ENCODE measurements at regions not wholly inside any gene's neighbourhood (a gene's known extent, or its start where the extent isn't known, plus 50 kb on each side); places are given as distances from the start of the nearest gene placed in this dataset.
A peak's percentile ranks its signal among the peaks of the same experiment; 100 is the strongest.
"Not testable (repeated sequence)": the region's sequence is repeated elsewhere in the genome, so short reads cannot be mapped to it uniquely, and the experiment has no call there.

- peak; percentile 5 for DNase-seq (ENCODE audit: low read depth)
These were observed 68.0 kb downstream of the LUZP4 start for GRCh38 chrX:115357326-115358120.

- DNase-seq (ENCODE audit: low read depth), result not testable (repeated sequence)
These were observed 70.0 kb downstream of the LUZP4 start for GRCh38 chrX:115359508-115359907.

- DNase-seq (ENCODE audit: low read depth), result no peak
These were observed 70.8 kb downstream of the LUZP4 start for GRCh38 chrX:115360220-115360781.

- DNase-seq (ENCODE audit: low read depth), result peak; percentile 9
These were observed 73.0 kb downstream of the LUZP4 start for GRCh38 chrX:115362334-115363095.

- no peak for DNase-seq (ENCODE audit: low read depth)
These were observed 73.9 kb downstream of the LUZP4 start for GRCh38 chrX:115363372-115363771.

GRCh38 chrX:115363897-115364296 lies 74.4 kb downstream of the LUZP4 start:
- DNase-seq (ENCODE audit: low read depth), result no peak

- DNase-seq (ENCODE audit: low read depth), result no peak
These were observed 75.2 kb downstream of the LUZP4 start for GRCh38 chrX:115364670-115365069.

GRCh38 chrX:115366535-115366934 lies 77.0 kb downstream of the LUZP4 start:
- no peak for DNase-seq (ENCODE audit: low read depth)

GRCh38 chrX:115367455-115367854 lies 77.9 kb downstream of the LUZP4 start:
- peak; percentile 44 for DNase-seq (ENCODE audit: low read depth)

GRCh38 chrX:115367951-115368350 lies 78.4 kb downstream of the LUZP4 start:
- peak; percentile 26 for DNase-seq (ENCODE audit: low read depth)

- no peak for DNase-seq (ENCODE audit: low read depth)
These were observed 79.4 kb downstream of the LUZP4 start for GRCh38 chrX:115368876-115369275.

GRCh38 chrX:115372152-115372551 lies 82.6 kb downstream of the LUZP4 start:
- DNase-seq (ENCODE audit: low read depth), result peak; percentile 78

GRCh38 chrX:115373308-115373707 lies 83.8 kb downstream of the LUZP4 start:
- DNase-seq (ENCODE audit: low read depth), result no peak

- peak; percentile 32 for DNase-seq (ENCODE audit: low read depth)
These were observed 89.0 kb downstream of the LUZP4 start for GRCh38 chrX:115378471-115378870.

GRCh38 chrX:115387327-115387726 lies 97.8 kb downstream of the LUZP4 start:
- no peak for DNase-seq (ENCODE audit: low read depth)

- no peak for DNase-seq (ENCODE audit: low read depth)
These were observed 99.4 kb downstream of the LUZP4 start for GRCh38 chrX:115388879-115389278.

- no peak for DNase-seq (ENCODE audit: low read depth)
These were observed 100.6 kb downstream of the LUZP4 start for GRCh38 chrX:115390078-115390477.

- DNase-seq (ENCODE audit: low read depth), result no peak
These were observed 102.5 kb downstream of the LUZP4 start for GRCh38 chrX:115392031-115392430.

- DNase-seq (ENCODE audit: low read depth), result no peak
These were observed 103.4 kb downstream of the LUZP4 start for GRCh38 chrX:115392871-115393270.

- DNase-seq (ENCODE audit: low read depth), result peak; percentile 59
These were observed 103.8 kb downstream of the LUZP4 start for GRCh38 chrX:115393271-115393670.

- not testable (repeated sequence) for DNase-seq (ENCODE audit: low read depth)
These were observed 105.3 kb downstream of the LUZP4 start for GRCh38 chrX:115394806-115395205.

GRCh38 chrX:115399306-115399705 lies 109.8 kb downstream of the LUZP4 start:
- no peak for DNase-seq (ENCODE audit: low read depth)

- peak; percentile 7 for DNase-seq (ENCODE audit: low read depth)
These were observed 111.4 kb downstream of the LUZP4 start for GRCh38 chrX:115400960-115401359.
